Neural progenitor cell (in vitro differentiated cells): ENCODE measurements at regions not wholly inside any gene's neighbourhood (a gene's known extent, or its start where the extent isn't known, plus 50 kb on each side); places are given as distances from the start of the nearest gene placed in this dataset.

ENCODE experiments used
- CTCF ChIP-seq: fragments of 200-600 bp; sonication (generic); IDR thresholded peaks from 2 replicates; pipeline ENCODE4 v1.5.1; 2017; ENCODE audit warnings: antibody characterized with exemption, mild to moderate bottlenecking
- EZH2phosphoT487 ChIP-seq: fragments of 200-600 bp; sonication (generic); IDR thresholded peaks from 2 replicates; pipeline ENCODE4 v1.6.1; 2017; ENCODE audit warnings: antibody characterized with exemption

- TF ChIP-seq CTCF (no peak), EZH2phosphoT487 (no peak)
Measured at GRCh38 chr5:133753856-133754255, 141.5 kb upstream of the FSTL4 start.
